HG02623 (cell line): ENCODE measurements at regions not wholly inside any gene's neighbourhood (a gene's known extent, or its start where the extent isn't known, plus 50 kb on each side); places are given as distances from the start of the nearest gene placed in this dataset.

Source experiments
- ATAC-seq: cut with Tn5 transposase; IDR thresholded peaks from one replicate; pipeline ENCODE4 v1.9.1; 2021; ENCODE audit warnings: moderate library complexity; ENCODE audit not compliant: unreplicated experiment

- no peak for ATAC-seq
Observed at GRCh38 chr17:33809748-33810147, 445.3 kb upstream of the CCL2 start.

- no peak for ATAC-seq
Observed at GRCh38 chr17:33811004-33811760, 443.9 kb upstream of the CCL2 start.

GRCh38 chr17:33811984-33812577, 443.0 kb upstream of the CCL2 start:
- ATAC-seq = no peak

GRCh38 chr17:33814852-33815251, 440.2 kb upstream of the CCL2 start:
- ATAC-seq = no peak

GRCh38 chr17:33816036-33816435, 439.0 kb upstream of the CCL2 start:
- ATAC-seq = no peak

GRCh38 chr17:33816842-33817617, 438.1 kb upstream of the CCL2 start:
- no peak for ATAC-seq

GRCh38 chr17:33819539-33819938, 435.5 kb upstream of the CCL2 start:
- no peak for ATAC-seq

- ATAC-seq = no peak
Observed at GRCh38 chr17:33832262-33832661, 422.8 kb upstream of the CCL2 start.

- no peak for ATAC-seq
Observed at GRCh38 chr17:33837281-33837680, 417.8 kb upstream of the CCL2 start.

GRCh38 chr17:33838281-33838680, 416.8 kb upstream of the CCL2 start:
- ATAC-seq = no peak

GRCh38 chr17:33847900-33848299, 407.2 kb upstream of the CCL2 start:
- ATAC-seq = no peak

- no peak for ATAC-seq
Observed at GRCh38 chr17:33848433-33848832, 406.7 kb upstream of the CCL2 start.

- ATAC-seq = no peak
Observed at GRCh38 chr17:33854596-33854995, 400.5 kb upstream of the CCL2 start.

GRCh38 chr17:33858121-33858520, 397.0 kb upstream of the CCL2 start:
- no peak for ATAC-seq

GRCh38 chr17:33858682-33859081, 396.4 kb upstream of the CCL2 start:
- ATAC-seq = no peak

GRCh38 chr17:33862772-33863602, 392.1 kb upstream of the CCL2 start:
- no peak for ATAC-seq

- no peak for ATAC-seq
Observed at GRCh38 chr17:33864758-33865229, 390.3 kb upstream of the CCL2 start.

GRCh38 chr17:33868899-33869298, 386.2 kb upstream of the CCL2 start:
- ATAC-seq = no peak

- ATAC-seq = no peak
Observed at GRCh38 chr17:33870936-33871335, 384.1 kb upstream of the CCL2 start.

GRCh38 chr17:33871720-33872540, 383.2 kb upstream of the CCL2 start:
- no peak for ATAC-seq
